Lung (tissue), 11 donors: ENCODE measurements at regions not wholly inside any gene's neighbourhood (a gene's known extent, or its start where the extent isn't known, plus 50 kb on each side); places are given as distances from the start of the nearest gene placed in this dataset.
A peak's percentile ranks its signal among the peaks of the same experiment; 100 is the strongest.

Experiments
- ATAC-seq: fragments of 200-7000 bp; cut with Tn5 transposase; one replicate; pipeline ENCODE4 v1.9.1; 2020; ENCODE audit warnings: moderate number of reproducible peaks; ENCODE audit not compliant: insufficient read depth, low FRiP score
- DNase-seq, 3 donors: peaks; one replicate each; pipeline ENCODE4 v3.0.0-alpha.2; 2013 to 2017
- H3K27ac ChIP-seq, 2 donors: one replicate each; pipeline ENCODE4 v1.5.1; 2013; ENCODE audit warnings: mild to moderate bottlenecking in 2 of 2, moderate library complexity in 2 of 2, control low read depth in 1 of 2, inconsistent platforms in 1 of 2, low read depth in 1 of 2, low read length in 1 of 2
- H3K27me3 ChIP-seq, 3 donors: one replicate each; pipeline ENCODE4 v1.5.1; 2013; ENCODE audit warnings: low read length in 2 of 3; ENCODE audit not compliant: control insufficient read depth in 3 of 3, insufficient read depth in 3 of 3
- H3K36me3 ChIP-seq, 4 donors: one replicate each; pipeline ENCODE4 v1.5.1; 2013; ENCODE audit warnings: low read length in 4 of 4, mild to moderate bottlenecking in 1 of 4, moderate library complexity in 1 of 4; ENCODE audit not compliant: control insufficient read depth in 4 of 4, insufficient read depth in 4 of 4
- H3K4me1 ChIP-seq, 5 donors: one replicate each; pipeline ENCODE4 v1.5.1; 2013; ENCODE audit warnings: low read length in 5 of 5, mild to moderate bottlenecking in 2 of 5, moderate library complexity in 1 of 5; ENCODE audit not compliant: control insufficient read depth in 5 of 5, insufficient read depth in 5 of 5
- H3K4me3 ChIP-seq: one replicate; pipeline ENCODE4 v1.5.1; 2013; ENCODE audit warnings: mild to moderate bottlenecking, control low read depth, moderate library complexity
- H3K9ac ChIP-seq, 2 donors: one replicate each; pipeline ENCODE4 v1.5.1; 2013; ENCODE audit warnings: low read length in 2 of 2, control low read depth in 1 of 2; ENCODE audit not compliant: insufficient read depth in 1 of 2
- H3K9me3 ChIP-seq, 4 donors: one replicate each; pipeline ENCODE4 v1.5.1; 2013; ENCODE audit warnings: low read length in 3 of 4, mild to moderate bottlenecking in 1 of 4, moderate library complexity in 1 of 4; ENCODE audit not compliant: control insufficient read depth in 4 of 4, insufficient read depth in 3 of 4
- CTCF ChIP-seq: IDR thresholded peaks from 2 replicates; pipeline ENCODE4 v1.5.1; 2012; ENCODE audit warnings: mild to moderate bottlenecking; ENCODE audit errors: control extremely low read depth, extremely low read depth
- WGBS, 2 donors: extraction: QIAGEN DNeasy Blood & Tissue Kit; methylation state at CpG; one replicate each; pipeline ENCODE4 v1.1.7; 2013; 5-methylcytosine and 5-hydroxymethylcytosine counted together
- donor health status: control.
- donor health status: control.
- donor health status: Bipolar disorder and iron deficiency.
- donor health status: healthy.
- donor health status: DM: yes; HTN: yes; CAD: no.

GRCh38 chrX:40468033-40468846 lies 112.5 kb upstream of the ATP6AP2 start:
- H3K9ac ChIP-seq, result no peak overlapping the region
- peaks cover 0 to 7% (median 0%) of the 10 kb centered on the region in 5 donors for H3K4me1 ChIP-seq
- DNase-seq (peak; percentile 58 to 79 (median 63)), ATAC-seq (peak; percentile 67)
- H3K27me3 ChIP-seq, result peaks cover 0 to 15% (median 3%) of the 10 kb centered on the region in 3 donors
- WGBS, 2 donors, result 18 to 45% methylated on average over 5 of the region's 5 CpGs
- no peaks in the 10 kb centered on the region for H3K36me3 ChIP-seq
- H3K27ac ChIP-seq, result no peak overlapping the region
- H3K9me3 ChIP-seq, result peaks cover 0 to 13% (median 0%) of the 10 kb centered on the region in 4 donors
- peak; percentile 24 for TF ChIP-seq CTCF
- no peak overlapping the region for H3K4me3 ChIP-seq

GRCh38 chrX:40467454-40467853 lies 113.3 kb upstream of the ATP6AP2 start:
- Histone ChIP-seq H3K9ac (no peak overlapping the region), H3K36me3 (no peaks in the 10 kb centered on the region), H3K27me3 (peaks cover 0 to 15% (median 3%) of the 10 kb centered on the region in 3 donors), H3K4me3 (no peak overlapping the region), H3K9me3 (peaks cover 0 to 12% (median 0%) of the 10 kb centered on the region in 4 donors), H3K27ac (no peak overlapping the region), H3K4me1 (peaks cover 0 to 7% (median 0%) of the 10 kb centered on the region in 5 donors)
- ATAC-seq (no peak), DNase-seq (no peak)
- WGBS, 2 donors, result 59 to 83% methylated on average over 13 of the region's 13 CpGs
- no peak for TF ChIP-seq CTCF

GRCh38 chrX:40465735-40466551 lies 114.8 kb upstream of the ATP6AP2 start:
- WGBS, 2 donors, result 41 to 60% methylated on average over 5 of the region's 5 CpGs
- peaks cover 0 to 4% (median 0%) of the 10 kb centered on the region in 5 donors for H3K4me1 ChIP-seq
- ATAC-seq (no peak), DNase-seq (peak in 1 of 3 donors; percentile 33)
- no peak overlapping the region for H3K9ac ChIP-seq
- H3K4me3 ChIP-seq, result no peak overlapping the region
- no peak for TF ChIP-seq CTCF
- no peaks in the 10 kb centered on the region for H3K36me3 ChIP-seq
- peaks cover 0 to 11% (median 0%) of the 10 kb centered on the region in 4 donors for H3K9me3 ChIP-seq
- H3K27me3 ChIP-seq, result peaks cover 2 to 15% (median 3%) of the 10 kb centered on the region in 3 donors
- H3K27ac ChIP-seq, result no peak overlapping the region
